G401 (cell line): ENCODE measurements at regions not wholly inside any gene's neighbourhood (a gene's known extent, or its start where the extent isn't known, plus 50 kb on each side); places are given as distances from the start of the nearest gene placed in this dataset.
"Not testable (repeated sequence)": the region's sequence is repeated elsewhere in the genome, so short reads cannot be mapped to it uniquely, and the experiment has no call there.

Source experiments
- DNase-seq: peaks from one replicate; pipeline ENCODE4 v3.0.0-alpha.2; 2015; ENCODE audit warnings: low spot score
- in situ Hi-C: cut with HindIII; loops from 2 replicates; pipeline ENCODE4 v1.10.0; 2016; ENCODE audit warnings: low sequenced_read_pairs, mixed read lengths

DNA sequence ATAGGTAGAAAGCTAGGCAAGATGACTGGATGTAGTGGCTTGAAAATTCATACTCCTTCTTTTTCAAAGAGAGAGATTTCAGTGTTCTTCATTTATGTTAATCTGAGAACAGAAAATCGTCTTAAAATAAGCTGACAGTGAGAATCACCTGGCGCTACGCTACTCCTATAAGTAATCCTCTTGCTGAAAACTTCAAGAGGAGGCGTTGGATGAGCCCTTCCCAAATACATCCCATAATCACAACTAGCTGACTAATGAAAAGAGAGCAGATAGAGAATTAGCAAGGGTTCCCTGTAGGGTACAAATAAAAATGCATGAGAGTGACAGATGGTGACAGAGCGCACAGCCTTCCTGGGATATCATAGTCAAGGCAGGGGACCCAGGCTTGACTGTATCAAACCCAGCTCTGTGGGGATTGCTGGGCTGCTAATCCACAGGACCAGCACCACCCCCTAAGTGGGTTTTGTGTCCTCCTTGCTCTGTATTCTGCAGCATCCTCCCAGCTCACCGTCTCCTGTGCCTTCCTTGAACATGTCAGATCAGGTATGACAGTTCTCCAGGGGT is 280.2 kb downstream of the SP3 start:
- in situ Hi-C loops, result no loop called here
- no peak for DNase-seq

GRCh38 chr2:173690349-173690748 is 274.8 kb downstream of the SP3 start:
- no peak for DNase-seq
- in situ Hi-C loops, result no loop called here

- in situ Hi-C loops, result no loop called here
- DNase-seq, result no peak
Measured at GRCh38 chr2:173692068-173692467, 273.1 kb downstream of the SP3 start.

DNA sequence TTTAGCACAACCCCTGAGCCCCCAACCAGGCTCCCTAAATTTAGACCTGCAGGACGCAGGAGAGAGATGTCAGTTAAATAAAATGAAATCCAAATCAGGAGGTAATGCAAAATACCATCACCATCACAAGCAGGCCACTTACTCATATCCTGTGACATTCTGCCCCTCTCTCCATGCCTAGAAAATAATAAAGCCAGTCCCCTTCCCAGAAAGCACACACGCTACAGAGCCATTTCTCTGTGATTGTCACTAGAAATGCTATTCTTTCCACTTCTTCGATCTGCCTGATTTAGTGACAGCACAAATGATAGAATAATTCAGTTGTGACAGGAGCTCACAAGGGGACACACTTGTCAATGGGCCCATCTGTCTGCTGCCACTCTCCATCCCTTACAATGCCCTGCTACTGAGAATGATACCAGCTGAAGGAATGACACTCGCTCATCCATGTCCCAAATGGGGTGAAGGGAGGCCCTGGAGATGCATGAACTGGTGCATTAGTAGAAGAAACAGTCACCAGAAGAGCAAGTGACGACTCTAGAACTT is 272.1 kb downstream of the SP3 start:
- no peak for DNase-seq
- in situ Hi-C loops, result no loop called here

DNA sequence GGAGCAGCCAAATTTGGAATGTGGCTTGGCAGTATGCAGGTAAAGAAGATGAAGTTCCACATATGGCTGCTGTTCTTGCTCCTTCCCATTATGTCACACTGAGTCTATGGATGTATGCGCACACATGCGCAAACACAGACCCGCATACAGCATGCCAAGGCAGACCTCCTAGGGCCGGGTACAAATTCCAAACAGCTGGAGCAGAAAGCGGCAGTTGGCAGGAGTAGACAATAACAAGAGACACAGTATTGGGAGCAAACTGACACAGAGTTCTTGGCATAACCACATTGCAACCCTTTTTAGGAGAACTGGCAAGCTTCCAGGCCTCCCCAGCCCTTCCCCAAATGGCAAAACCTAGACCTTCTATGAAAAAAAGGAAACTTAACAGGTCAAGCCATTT is 268.9 kb downstream of the SP3 start:
- in situ Hi-C loops, result no loop called here
- no peak for DNase-seq

- in situ Hi-C loops, result no loop called here
- DNase-seq, result no peak
Measured at GRCh38 chr2:173697929-173698328, 267.2 kb downstream of the SP3 start.

GRCh38 chr2:173705656-173706055 is 259.5 kb downstream of the SP3 start:
- DNase-seq, result no peak
- in situ Hi-C loops, result no loop called here

DNA sequence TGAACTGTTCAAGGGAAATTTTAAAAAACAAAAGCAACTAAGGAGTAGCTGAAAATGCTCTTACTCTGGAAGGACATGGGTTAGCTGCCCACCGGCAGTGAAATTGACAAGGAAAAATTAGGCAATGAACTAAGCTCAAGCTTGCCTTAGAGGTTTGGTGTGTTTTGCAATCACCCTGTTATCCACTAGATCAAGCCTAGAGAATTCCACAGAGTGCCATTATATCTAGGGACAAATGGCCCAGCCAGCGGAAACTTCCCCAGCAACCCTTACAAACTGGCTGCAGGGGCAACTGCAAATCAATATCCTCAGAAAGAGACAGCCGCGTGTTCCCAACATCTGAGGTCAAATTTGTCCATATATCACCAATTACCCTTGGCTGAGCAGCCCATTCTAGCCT is 258.2 kb downstream of the SP3 start:
- in situ Hi-C loops, result no loop called here
- DNase-seq, result no peak

GRCh38 chr2:173708806-173709205 is 256.4 kb downstream of the SP3 start:
- in situ Hi-C loops, result no loop called here
- DNase-seq, result no peak

- in situ Hi-C loops, result no loop called here
- no peak for DNase-seq
Measured at GRCh38 chr2:173711816-173712215, 253.4 kb downstream of the SP3 start.

DNA sequence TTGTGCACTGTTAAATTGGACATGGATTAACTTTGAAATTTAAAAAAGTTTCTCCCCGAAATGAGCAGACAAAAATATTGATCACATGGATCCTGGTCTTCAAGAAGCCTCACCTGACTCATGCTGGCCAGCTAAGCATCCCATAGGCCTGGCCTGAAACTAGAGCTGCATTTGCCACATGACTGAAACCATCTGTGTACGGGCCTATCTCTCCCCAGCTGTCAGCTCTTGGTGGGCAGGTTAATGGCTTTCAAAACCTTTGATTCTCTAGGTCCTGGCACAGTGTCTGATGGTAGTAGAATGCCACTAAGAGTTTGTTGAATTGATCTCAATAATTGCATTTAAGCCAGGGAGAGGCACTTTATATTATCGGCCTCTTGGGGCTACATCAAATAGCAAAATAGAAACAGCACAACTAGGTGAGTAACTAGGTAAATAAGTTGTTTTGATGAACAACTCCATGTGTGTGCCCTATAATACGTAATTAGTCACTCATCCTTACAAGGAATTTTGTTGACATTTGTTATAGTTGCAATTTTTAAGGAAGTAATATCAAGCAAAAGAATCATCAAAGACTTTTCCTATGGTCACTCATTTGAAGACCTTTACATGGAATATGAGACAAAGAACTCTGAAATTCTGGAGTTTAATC is 251.1 kb downstream of the SP3 start:
- no peak for DNase-seq
- in situ Hi-C loops, result no loop called here

DNA sequence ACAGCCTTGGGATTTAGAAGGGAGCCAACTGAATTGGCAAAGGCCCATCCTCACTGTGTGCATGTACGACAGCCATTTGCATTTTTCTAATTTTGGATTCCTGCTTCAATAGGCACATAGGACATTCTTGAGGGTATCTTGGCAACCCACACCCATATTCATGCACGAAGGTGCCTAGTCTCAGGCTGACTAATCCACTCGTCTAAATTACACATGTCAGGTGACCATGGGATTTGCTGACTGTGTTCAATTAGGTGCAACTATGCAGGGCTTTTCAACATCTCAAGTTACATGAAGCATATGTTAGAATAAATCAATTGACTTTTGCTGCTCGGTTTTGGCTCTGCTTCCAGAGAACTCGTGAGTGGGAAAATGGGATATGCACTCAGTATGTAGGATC is 249.7 kb downstream of the SP3 start:
- in situ Hi-C loops, result no loop called here
- no peak for DNase-seq

DNA sequence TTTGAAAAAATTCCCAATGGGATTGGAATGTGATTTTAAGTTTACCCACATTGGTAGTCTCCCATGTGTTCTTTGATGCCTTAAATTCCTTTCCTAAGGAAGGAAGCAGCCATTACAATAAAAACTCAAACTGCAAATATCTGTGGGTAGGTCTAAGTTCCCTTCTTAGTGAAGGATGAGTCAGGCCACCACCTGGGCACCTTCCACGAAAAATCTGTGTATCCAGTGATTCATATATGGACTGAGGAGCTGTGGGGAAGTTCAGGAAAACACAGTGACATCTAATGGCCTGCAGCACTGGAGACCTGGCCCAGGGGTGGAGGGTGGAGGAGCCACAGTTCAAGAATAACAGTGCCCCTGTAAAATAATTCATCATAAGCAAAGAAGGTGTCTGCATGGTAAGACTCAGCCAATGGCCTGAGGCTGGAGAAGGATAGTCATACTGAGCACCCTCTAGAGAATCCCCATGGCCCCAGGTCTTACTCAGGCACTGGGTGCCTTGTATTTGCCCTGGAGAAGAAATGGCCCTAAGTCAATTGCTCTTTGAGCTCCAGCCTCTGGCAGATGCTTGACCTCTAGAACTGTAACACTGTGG is 248.6 kb downstream of the SP3 start:
- DNase-seq, result no peak
- in situ Hi-C loops, result no loop called here

DNA sequence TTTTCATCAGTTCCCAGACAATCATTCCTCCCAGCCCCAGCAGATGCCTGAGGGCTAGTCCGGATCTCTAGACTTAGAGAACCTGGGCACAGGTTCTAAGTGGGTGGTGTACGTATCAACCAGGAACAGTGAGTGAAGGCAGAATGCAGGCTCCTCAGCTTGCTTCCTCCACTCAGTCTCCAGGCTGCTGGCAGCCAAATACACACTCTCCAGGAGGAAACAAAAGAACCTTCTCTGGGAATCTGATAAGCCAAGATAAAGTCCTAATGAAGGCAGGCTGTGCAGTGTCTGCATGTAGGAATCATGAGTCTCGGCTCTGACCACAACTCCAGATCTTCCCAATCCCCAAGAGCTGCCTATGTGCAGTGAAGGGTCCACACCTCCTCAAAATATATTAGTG is 245.7 kb downstream of the SP3 start:
- in situ Hi-C loops, result no loop called here
- no peak for DNase-seq

DNA sequence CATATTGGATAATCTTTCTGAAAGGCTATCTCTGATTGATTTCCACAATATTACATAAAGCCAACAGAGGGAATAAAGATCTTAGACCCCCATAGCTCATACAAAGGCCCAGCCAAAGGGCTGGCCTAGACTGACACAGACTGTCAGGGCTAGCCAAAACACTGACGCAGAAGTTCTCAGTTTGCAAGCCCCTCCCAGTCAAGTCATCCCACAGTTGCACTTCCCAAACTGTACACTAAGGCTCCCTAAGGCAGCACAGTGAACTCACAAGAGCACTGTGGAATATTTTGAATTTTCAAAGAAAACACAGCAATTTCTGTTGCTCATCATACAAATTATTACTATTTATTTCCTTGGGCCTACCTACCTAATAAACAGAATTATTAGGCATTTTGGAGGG is 244.9 kb downstream of the SP3 start:
- DNase-seq, result no peak
- in situ Hi-C loops, result no loop called here

GRCh38 chr2:173734797-173735196 is 230.4 kb downstream of the SP3 start:
- in situ Hi-C loops, result no loop called here
- no peak for DNase-seq

- in situ Hi-C loops, DNase-seq: not testable (repeated sequence)
Measured at GRCh38 chr2:173737954-173738575, 227.1 kb downstream of the SP3 start.

GRCh38 chr2:173739006-173739405 is 226.2 kb downstream of the SP3 start:
- no peak for DNase-seq
- in situ Hi-C loops, result no loop called here

DNA sequence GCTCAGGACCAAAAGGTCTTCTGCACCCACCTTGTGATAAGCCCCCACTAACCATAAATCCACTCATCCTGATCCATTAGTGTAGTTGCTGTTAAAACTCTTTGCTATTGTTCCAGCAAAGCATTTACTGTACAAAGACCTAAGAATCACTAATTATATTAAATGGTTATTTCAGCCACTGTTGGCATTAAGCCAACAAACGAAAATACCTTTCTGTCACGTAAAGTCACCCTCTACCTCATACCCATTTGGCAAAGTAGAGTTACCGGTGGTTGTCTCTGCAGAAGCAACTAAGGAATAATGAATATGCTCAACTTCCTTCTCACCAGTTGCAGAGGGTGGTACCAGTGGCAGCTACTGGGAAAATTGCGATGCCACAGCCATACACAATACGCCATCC is 224.5 kb downstream of the SP3 start:
- no peak for DNase-seq
- in situ Hi-C loops, result no loop called here

GRCh38 chr2:173741759-173742158 is 223.4 kb downstream of the SP3 start:
- DNase-seq, result no peak
- in situ Hi-C loops, result no loop called here
